IPS-NIHi11 (cell line): ENCODE measurements at regions not wholly inside any gene's neighbourhood (a gene's known extent, or its start where the extent isn't known, plus 50 kb on each side); places are given as distances from the start of the nearest gene placed in this dataset.
A peak's percentile ranks its signal among the peaks of the same experiment; 100 is the strongest.
"Not testable (repeated sequence)": the region's sequence is repeated elsewhere in the genome, so short reads cannot be mapped to it uniquely, and the experiment has no call there.

Source experiments
- DNase-seq: peaks from one replicate; pipeline ENCODE4 v3.0.0; 2012; ENCODE audit warnings: mixed read lengths, low spot score

GRCh38 chr18:61676773-61677434 lies 215.9 kb downstream of the RNF152 start:
- DNase-seq: no peak

- DNase-seq: no peak
These were observed 223.5 kb downstream of the RNF152 start for GRCh38 chr18:61669320-61669719.

GRCh38 chr18:61666876-61667590 lies 225.8 kb downstream of the RNF152 start:
- no peak for DNase-seq

GRCh38 chr18:61664419-61665084 lies 228.3 kb downstream of the RNF152 start:
- DNase-seq: no peak

GRCh38 chr18:61662726-61663125 lies 230.1 kb downstream of the RNF152 start:
- DNase-seq: no peak

GRCh38 chr18:61658431-61658830 lies 234.4 kb downstream of the RNF152 start:
- no peak for DNase-seq

GRCh38 chr18:61657066-61657732 lies 235.6 kb downstream of the RNF152 start:
- no peak for DNase-seq

GRCh38 chr18:61655630-61656029 lies 237.2 kb downstream of the RNF152 start:
- DNase-seq: no peak

GRCh38 chr18:61653823-61654551 lies 238.8 kb downstream of the RNF152 start:
- no peak for DNase-seq

GRCh38 chr18:61651880-61652268 lies 240.9 kb downstream of the RNF152 start:
- DNase-seq: peak; percentile 22

GRCh38 chr18:61651145-61651879 lies 241.5 kb downstream of the RNF152 start:
- DNase-seq: no peak

GRCh38 chr18:61643884-61644647 lies 248.7 kb downstream of the RNF152 start:
- DNase-seq: no peak

GRCh38 chr18:61639886-61640285 lies 252.9 kb downstream of the RNF152 start:
- DNase-seq: no peak

- DNase-seq: peak; percentile 31
These were observed 254.8 kb downstream of the RNF152 start for GRCh38 chr18:61637905-61638595.

- DNase-seq: no peak
These were observed 255.5 kb downstream of the RNF152 start for GRCh38 chr18:61637319-61637718.

- peak; percentile 49 for DNase-seq
These were observed 256.8 kb downstream of the RNF152 start for GRCh38 chr18:61635901-61636528.

GRCh38 chr18:61628085-61628484 lies 264.7 kb downstream of the RNF152 start:
- DNase-seq: no peak

- DNase-seq: not testable (repeated sequence)
These were observed 268.2 kb downstream of the RNF152 start for GRCh38 chr18:61624631-61625030.

- DNase-seq: no peak
These were observed 273.0 kb downstream of the RNF152 start for GRCh38 chr18:61619783-61620182.
